PFSK-1 (cell line): ENCODE measurements at regions not wholly inside any gene's neighbourhood (a gene's known extent, or its start where the extent isn't known, plus 50 kb on each side); places are given as distances from the start of the nearest gene placed in this dataset.

Experiments used
- FOXP2 ChIP-seq: optimal IDR thresholded peaks from 2 replicates; pipeline ENCODE3; 2011; ENCODE audit warnings: borderline replicate concordance, control low read depth, inconsistent platforms; ENCODE audit not compliant: insufficient read depth; ENCODE audit errors: extremely low read length, extremely low read depth
- POLR2AphosphoS5 ChIP-seq: IDR thresholded peaks from 2 replicates; pipeline ENCODE4 v1.6.1; 2012; ENCODE audit warnings: low read depth, mild to moderate bottlenecking, control low read depth, low read length, moderate library complexity
- REST ChIP-seq, 2 experiments: IDR thresholded peaks; 2 replicates each; pipeline versions ENCODE4 v1.6.1 to v1.8.0; 2011 to 2012; ENCODE audit warnings: low read depth in 2 of 2, low read length in 2 of 2, control low read depth in 1 of 2, inconsistent platforms in 1 of 2, mild to moderate bottlenecking in 1 of 2, moderate library complexity in 1 of 2; ENCODE audit not compliant: insufficient read depth in 1 of 2
- SIN3A ChIP-seq: IDR thresholded peaks from 2 replicates; pipeline ENCODE4 v1.6.1; 2012; ENCODE audit warnings: mild to moderate bottlenecking, low read length, moderate library complexity, borderline replicate concordance; ENCODE audit not compliant: insufficient read depth
- TAF1 ChIP-seq: IDR thresholded peaks from 2 replicates; pipeline ENCODE4 v1.6.1; 2012; ENCODE audit warnings: low read length, control low read depth, borderline replicate concordance; ENCODE audit not compliant: insufficient read depth

GRCh38 chr6:103011605-103012004 lies 1618.1 kb downstream of the GRIK2 start:
- TF ChIP-seq FOXP2 (no peak), TAF1 (no peak), POLR2AphosphoS5 (no peak), REST (IDR thresholded peaks at IDR 0.05; ENCODE audit: insufficient read depth in 1 of 2, low read depth in 2 of 2, low read length in 2 of 2) (no peak), SIN3A (no peak)

GRCh38 chr6:103002282-103002681 lies 1608.8 kb downstream of the GRIK2 start:
- no peak for TF ChIP-seq POLR2AphosphoS5

- TF ChIP-seq FOXP2 (no peak), TAF1 (no peak), POLR2AphosphoS5 (no peak), REST (IDR thresholded peaks at IDR 0.05; ENCODE audit: insufficient read depth in 1 of 2, low read depth in 2 of 2, low read length in 2 of 2) (no peak)
These were observed 1608.2 kb downstream of the GRIK2 start for GRCh38 chr6:103001724-103002123.

GRCh38 chr6:103000688-103001087 lies 1607.2 kb downstream of the GRIK2 start:
- TF ChIP-seq REST (IDR thresholded peaks at IDR 0.05; ENCODE audit: insufficient read depth in 1 of 2, low read depth in 2 of 2, low read length in 2 of 2) (no peak), TAF1 (no peak), POLR2AphosphoS5 (no peak), SIN3A (no peak), FOXP2 (no peak)

- no peak for TF ChIP-seq REST (IDR thresholded peaks at IDR 0.05; ENCODE audit: insufficient read depth in 1 of 2, low read depth in 2 of 2, low read length in 2 of 2)
- no peak for TF ChIP-seq SIN3A
- no peak for TF ChIP-seq TAF1
- no peak for TF ChIP-seq POLR2AphosphoS5
- TF ChIP-seq FOXP2 = no peak
These were observed 1602.0 kb downstream of the GRIK2 start for GRCh38 chr6:102995491-102995890.
